ENCODE measurements at regions not wholly inside any gene's neighbourhood (a gene's known extent, or its start where the extent isn't known, plus 50 kb on each side); places are given as distances from the start of the nearest gene placed in this dataset.

- BruUV-seq (replicated peaks), result no TSS peak
- ChIA-PET CTCF (ENCODE audit: low intra/inter-chr PET ratio) (interaction anchor here (0.5 to 1.5 kb wide), 4 partner anchors 20 to 325 kb away, joined by 3 to 5 read pairs (median 4); no protein-coding TSS in a partner anchor), POLR2A (interaction anchor here (0.6 to 1.1 kb wide), 7 partner anchors 10 to 81 kb away, joined by 3 to 10 read pairs (median 3); no protein-coding TSS in a partner anchor)
- peak; percentile 89 for FAIRE-seq
- intact Hi-C loops (cut with micrococcal nuclease) (loop anchor here (2.0 kb wide), 1 partner anchor 21 kb away; no protein-coding TSS in a partner anchor), in situ Hi-C loops (cut with MboI) (loop anchor here (10.0 kb wide), 2 partner anchors 323 to 383 kb away; partner anchors contain the start of gene OMP)
- Histone ChIP-seq H3K27me3 (ENCODE audit: control insufficient read depth in 2 of 2, insufficient read depth in 2 of 2, low read length in 2 of 2) (0 out of 5 replicates have a peak, but pooled peaks cover 2 to 5% of the 10 kb centered on the region in 2 experiments), H3K9me3 (replicated peaks; ENCODE audit: control insufficient read depth, insufficient read depth, low read depth, low read length) (no peaks in the 10 kb centered on the region), H3K79me2 (ENCODE audit: control insufficient read depth, insufficient read depth, low read length) (no peaks in the 10 kb centered on the region), H3K36me3 (ENCODE audit: control insufficient read depth, insufficient read depth, low read length) (no peaks in the 10 kb centered on the region), H3K4me1 (replicated peaks in 1 of 2; ENCODE audit: control insufficient read depth in 2 of 2, insufficient read depth in 2 of 2, low read length in 2 of 2) (peaks cover 4 to 18% of the 10 kb centered on the region in 2 experiments; a peak in 4 of 5 replicates), H3K4me2 (ENCODE audit: insufficient read depth, low read length) (peak overlapping the region; percentile 46), H3K27ac (ENCODE audit: extremely low read depth, low read depth, low read length) (no peak overlapping the region), H3K9ac (ENCODE audit: insufficient read depth in 1 of 2, low read depth in 2 of 2, low read length in 2 of 2) (peak overlapping the region in 1 of 2 experiments; percentile 75; a peak in 2 of 4 replicates), H3K9me1 (ENCODE audit: control insufficient read depth, insufficient read depth, low read length) (no peaks in the 10 kb centered on the region), H3K4me3 (no peak overlapping the region), H4K20me1 (replicated peaks; ENCODE audit: control insufficient read depth, insufficient read depth, low read length) (no peaks in the 10 kb centered on the region), H2AFZ (ENCODE audit: low read depth, low read length) (peak overlapping the region; percentile 75)
- ATAC-seq, result peak; percentile 98
- peak; percentile 62 to 91 (median 78) for DNase-seq (ENCODE audit: extremely low read depth in 1 of 4, low spot score in 3 of 4)
- 13% methylated on average over 18 of the region's 25 CpGs for WGBS (ENCODE audit: insufficient coverage, low coverage, missing lambda C conversion rate)
- TF ChIP-seq NEUROD1 (IDR thresholded peaks at IDR 0.05; ENCODE audit: borderline replicate concordance, low read depth, low read length, partially characterized antibody), result peak; percentile 53
- TF ChIP-seq CTCFL (IDR thresholded peaks at IDR 0.05; ENCODE audit: borderline replicate concordance, insufficient read depth, low read depth, low read length, poor library complexity, severe bottlenecking), result no peak
- TF ChIP-seq POLR2AphosphoS2 (IDR thresholded peaks at IDR 0.05; ENCODE audit: low read length), result no peak
- TF ChIP-seq ZNF124 (CRISPR knock-in tag; IDR thresholded peaks at IDR 0.05), result no peak
- no peak for TF ChIP-seq ZNF140 (CRISPR knock-in tag; IDR thresholded peaks at IDR 0.05)
- 0 out of 2 replicates have a peak, but pooled peaks have one; percentile 16 for TF ChIP-seq ZNF24 (IDR thresholded peaks at IDR 0.05)
- no peak for TF ChIP-seq E2F3 (CRISPR knock-in tag; IDR thresholded peaks at IDR 0.05)
- no peak for TF ChIP-seq MAFF (IDR thresholded peaks at IDR 0.05; ENCODE audit: low read length)
Measured at GRCh38 chr11:76721755-76722677, 51.5 kb upstream of the LRRC32 start.
